Esophagus squamous epithelium (tissue), 5 donors: ENCODE measurements at regions not wholly inside any gene's neighbourhood (a gene's known extent, or its start where the extent isn't known, plus 50 kb on each side); places are given as distances from the start of the nearest gene placed in this dataset.

ENCODE experiments used
- DNase-seq: peaks from one replicate; lab custom pipeline; 2025; lab: John Stamatoyannopoulos, UW
- H3K27ac ChIP-seq, 4 donors: fragments of 200-600 bp; sonication (generic); one replicate each; pipeline ENCODE4 v1.5.1; 2016 to 2019; ENCODE audit warnings: mild to moderate bottlenecking in 1 of 4
- H3K27me3 ChIP-seq, 4 donors: fragments of 200-600 bp; sonication (generic); 1 replicate in 3 of 4; 2 replicates in 1 of 4; pipeline versions ENCODE4 v1.5.1 to v1.6.0; 2017 to 2021; ENCODE audit warnings: antibody characterized with exemption in 1 of 4
- H3K36me3 ChIP-seq, 3 donors: fragments of 200-600 bp; sonication (generic); one replicate each; pipeline ENCODE4 v1.5.1; 2016 to 2019
- H3K4me1 ChIP-seq, 3 donors: fragments of 200-600 bp; sonication (generic); one replicate each; pipeline ENCODE4 v1.5.1; 2017 to 2019
- H3K4me3 ChIP-seq, 4 donors: fragments of 200-600 bp; sonication (generic); 1 replicate in 3 of 4; 2 replicates in 1 of 4; pipeline ENCODE4 v1.5.1; 2016 to 2019; ENCODE audit warnings: mild to moderate bottlenecking in 2 of 4, moderate library complexity in 1 of 4
- H3K9me3 ChIP-seq, 3 donors: fragments of 200-600 bp; sonication (generic); one replicate each; pipeline ENCODE4 v1.5.1; 2016 to 2019
- CTCF ChIP-seq, 6 experiments: fragments of 450-650 bp in 4 of 6; fragments of 200-600 bp in 2 of 6; sonication (generic) in 2 of 6; IDR thresholded peaks; one replicate each; pipeline ENCODE4 v1.5.1; 2016 to 2019; ENCODE audit warnings: antibody characterized with exemption in 6 of 6, mild to moderate bottlenecking in 4 of 6, moderate library complexity in 4 of 6
- POLR2A ChIP-seq, 4 donors: fragments of 450-650 bp; IDR thresholded peaks; one replicate each; pipeline ENCODE4 v1.6.1; 2017; ENCODE audit warnings: antibody characterized with exemption in 4 of 4, mild to moderate bottlenecking in 4 of 4, moderate library complexity in 3 of 4
- WGBS, 2 donors: methylation state at CpG; one replicate each; pipeline ENCODE4 v1.1.5; 2018; 5-methylcytosine and 5-hydroxymethylcytosine counted together
- intact Hi-C: fragments of 100-400 bp; cut with DNase I; formaldehyde crosslinking; loops from one replicate; pipeline ENCODE4 v1.15.0; 2022
- donor health status: DM: yes; HTN: yes; CAD: no.

GRCh38 chr1:60129911-60130310 lies 56.3 kb upstream of the C1orf87 start:
- Histone ChIP-seq H3K27ac (no peak overlapping the region), H3K4me3 (no peak overlapping the region), H3K9me3 (no peaks in the 10 kb centered on the region), H3K36me3 (no peaks in the 10 kb centered on the region), H3K4me1 (peaks cover 0 to 9% (median 0%) of the 10 kb centered on the region in 3 donors), H3K27me3 (no peaks in the 10 kb centered on the region)
- intact Hi-C loops, result no loop called here
- DNase-seq, result no peak
- WGBS, 2 donors, result 46 to 54% methylated on average over 4 of the region's 4 CpGs
- TF ChIP-seq POLR2A (IDR thresholded peaks at IDR 0.05) (no peak), CTCF (IDR thresholded peaks at IDR 0.05) (no peak)

GRCh38 chr1:60126723-60127122 lies 53.2 kb upstream of the C1orf87 start:
- no peaks in the 10 kb centered on the region for H3K4me1 ChIP-seq
- H3K27ac ChIP-seq, result no peak overlapping the region
- no peaks in the 10 kb centered on the region for H3K27me3 ChIP-seq
- H3K36me3 ChIP-seq, result no peaks in the 10 kb centered on the region
- no peak for TF ChIP-seq POLR2A (IDR thresholded peaks at IDR 0.05)
- TF ChIP-seq CTCF (IDR thresholded peaks at IDR 0.05), result no peak
- DNase-seq, result no peak
- 67 to 78% methylated on average over 3 of the region's 3 CpGs for WGBS, 2 donors
- intact Hi-C loops, result no loop called here
- no peaks in the 10 kb centered on the region for H3K9me3 ChIP-seq
- H3K4me3 ChIP-seq, result no peak overlapping the region
